SH-SY5Y (cell line): ENCODE measurements at regions not wholly inside any gene's neighbourhood (a gene's known extent, or its start where the extent isn't known, plus 50 kb on each side); places are given as distances from the start of the nearest gene placed in this dataset.

ENCODE experiments used
- GATA2 ChIP-seq: IDR thresholded peaks from 2 replicates; pipeline ENCODE4 v1.6.1; 2011; ENCODE audit warnings: mild to moderate bottlenecking, low read depth, low read length
- GATA3 ChIP-seq: IDR thresholded peaks from 2 replicates; pipeline ENCODE4 v1.6.1; 2011; ENCODE audit warnings: low read depth, mild to moderate bottlenecking, low read length, moderate library complexity

DNA sequence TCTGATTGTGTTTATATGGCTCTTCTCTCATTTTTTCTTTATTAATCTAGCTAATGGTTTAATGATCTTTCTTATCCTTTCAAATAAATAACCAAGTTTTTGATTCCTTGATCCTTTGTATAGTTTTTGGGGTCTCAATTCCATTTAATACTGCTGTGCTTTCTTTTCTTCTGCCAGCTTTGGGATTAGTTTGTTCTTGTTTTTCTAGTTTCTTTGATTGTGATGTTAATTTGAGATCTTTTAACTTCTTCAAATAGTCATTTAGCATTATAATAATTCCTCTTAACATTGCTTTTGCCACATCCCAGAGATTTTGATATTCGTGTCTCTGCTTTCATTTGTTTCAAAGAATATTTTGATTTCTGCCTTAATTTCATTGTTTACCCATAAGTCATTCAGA, 1126.6 kb downstream of the NAALADL2 start:
- no peak for TF ChIP-seq GATA2
- no peak for TF ChIP-seq GATA3
